ENCODE measurements at regions not wholly inside any gene's neighbourhood (a gene's known extent, or its start where the extent isn't known, plus 50 kb on each side); places are given as distances from the start of the nearest gene placed in this dataset.

GRCh38 chr10:71125749-71126107 lies 86.6 kb upstream of the UNC5B start:
- TF ChIP-seq CTCF (IDR thresholded peaks at IDR 0.05) (no peak), POLR2AphosphoS5 (IDR thresholded peaks at IDR 0.05; ENCODE audit: low read depth, low read length) (no peak), SIN3A (IDR thresholded peaks at IDR 0.05; ENCODE audit: borderline replicate concordance, insufficient read depth, low read depth, low read length) (no peak), TCF7L2 (IDR thresholded peaks at IDR 0.05; ENCODE audit: low read depth, low read length) (no peak)
- TF ChIP-seq, protein P1, sequence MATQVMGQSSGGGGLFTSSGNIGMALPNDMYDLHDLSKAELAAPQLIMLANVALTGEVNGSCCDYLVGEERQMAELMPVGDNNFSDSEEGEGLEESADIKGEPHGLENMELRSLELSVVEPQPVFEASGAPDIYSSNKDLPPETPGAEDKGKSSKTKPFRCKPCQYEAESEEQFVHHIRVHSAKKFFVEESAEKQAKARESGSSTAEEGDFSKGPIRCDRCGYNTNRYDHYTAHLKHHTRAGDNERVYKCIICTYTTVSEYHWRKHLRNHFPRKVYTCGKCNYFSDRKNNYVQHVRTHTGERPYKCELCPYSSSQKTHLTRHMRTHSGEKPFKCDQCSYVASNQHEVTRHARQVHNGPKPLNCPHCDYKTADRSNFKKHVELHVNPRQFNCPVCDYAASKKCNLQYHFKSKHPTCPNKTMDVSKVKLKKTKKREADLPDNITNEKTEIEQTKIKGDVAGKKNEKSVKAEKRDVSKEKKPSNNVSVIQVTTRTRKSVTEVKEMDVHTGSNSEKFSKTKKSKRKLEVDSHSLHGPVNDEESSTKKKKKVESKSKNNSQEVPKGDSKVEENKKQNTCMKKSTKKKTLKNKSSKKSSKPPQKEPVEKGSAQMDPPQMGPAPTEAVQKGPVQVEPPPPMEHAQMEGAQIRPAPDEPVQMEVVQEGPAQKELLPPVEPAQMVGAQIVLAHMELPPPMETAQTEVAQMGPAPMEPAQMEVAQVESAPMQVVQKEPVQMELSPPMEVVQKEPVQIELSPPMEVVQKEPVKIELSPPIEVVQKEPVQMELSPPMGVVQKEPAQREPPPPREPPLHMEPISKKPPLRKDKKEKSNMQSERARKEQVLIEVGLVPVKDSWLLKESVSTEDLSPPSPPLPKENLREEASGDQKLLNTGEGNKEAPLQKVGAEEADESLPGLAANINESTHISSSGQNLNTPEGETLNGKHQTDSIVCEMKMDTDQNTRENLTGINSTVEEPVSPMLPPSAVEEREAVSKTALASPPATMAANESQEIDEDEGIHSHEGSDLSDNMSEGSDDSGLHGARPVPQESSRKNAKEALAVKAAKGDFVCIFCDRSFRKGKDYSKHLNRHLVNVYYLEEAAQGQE (IDR thresholded peaks at IDR 0.05; ENCODE audit: insufficient read depth in 1 of 2, low read depth in 2 of 2, low read length in 1 of 2): no peak

Measured in Panc1 (cell line).